OCI-LY1 (cell line): ENCODE measurements at regions not wholly inside any gene's neighbourhood (a gene's known extent, or its start where the extent isn't known, plus 50 kb on each side); places are given as distances from the start of the nearest gene placed in this dataset.

Experiments
- H2AFZ ChIP-seq: fragments of 200-600 bp; sonication (generic), shearing (Covaris generic); 2 replicates; pipeline ENCODE4 v1.6.0; 2014; ENCODE audit warnings: antibody characterized with exemption, mild to moderate bottlenecking, low read length
- H3F3A ChIP-seq: fragments of 200-600 bp; sonication (generic), shearing (Covaris generic); 2 replicates; pipeline ENCODE4 v1.6.0; 2014; ENCODE audit warnings: mild to moderate bottlenecking, antibody characterized with exemption, low read length, moderate library complexity; ENCODE audit not compliant: insufficient read depth
- H3K27ac ChIP-seq: fragments of 200-600 bp; sonication (generic); 2 replicates; pipeline ENCODE4 v1.5.1; 2014; ENCODE audit warnings: low read length, mixed run types, mild to moderate bottlenecking, low read depth; ENCODE audit not compliant: poor library complexity, severe bottlenecking
- H3K27me3 ChIP-seq: fragments of 200-600 bp; sonication (generic); 2 replicates; pipeline ENCODE4 v1.6.0; 2014; ENCODE audit warnings: antibody characterized with exemption, mild to moderate bottlenecking, low read length, moderate library complexity; ENCODE audit not compliant: insufficient read depth
- H3K36me3 ChIP-seq: fragments of 200-600 bp; sonication (generic); 2 replicates; pipeline ENCODE4 v1.6.1; 2014; ENCODE audit warnings: mild to moderate bottlenecking, antibody characterized with exemption, low read length, moderate library complexity, mixed read lengths; ENCODE audit not compliant: insufficient read depth
- H3K4me1 ChIP-seq: fragments of 200-600 bp; sonication (generic); 2 replicates; pipeline ENCODE4 v1.5.1; 2014; ENCODE audit warnings: mild to moderate bottlenecking, low read length, moderate library complexity; ENCODE audit not compliant: insufficient read depth, severe bottlenecking
- H3K4me2 ChIP-seq: fragments of 200-600 bp; sonication (generic), shearing (Covaris generic); 2 replicates; pipeline ENCODE4 v1.6.1; 2014; ENCODE audit warnings: low read length
- H3K4me3 ChIP-seq: fragments of 200-600 bp; sonication (generic); 2 replicates; pipeline ENCODE4 v1.5.1; 2014; ENCODE audit warnings: low read length, low read depth, mild to moderate bottlenecking, mixed read lengths; ENCODE audit not compliant: poor library complexity, severe bottlenecking
- H3K79me2 ChIP-seq: fragments of 200-600 bp; shearing (Covaris generic); 2 replicates; pipeline ENCODE4 v1.6.1; 2016; ENCODE audit warnings: mixed run types, low read length, mixed read lengths; ENCODE audit not compliant: insufficient read depth
- H3K9ac ChIP-seq: fragments of 200-600 bp; sonication (generic), shearing (Covaris generic); 2 replicates; pipeline ENCODE4 v1.6.1; 2014; ENCODE audit warnings: mild to moderate bottlenecking, low read length, mixed read lengths
- H3K9me2 ChIP-seq: fragments of 200-600 bp; sonication (generic), shearing (Covaris generic); 2 replicates; pipeline ENCODE4 v1.6.1; 2014; ENCODE audit warnings: low read depth, mild to moderate bottlenecking, low read length, mixed read lengths
- H3K9me3 ChIP-seq: fragments of 200-600 bp; shearing (Covaris generic); 2 replicates; pipeline ENCODE4 v1.6.1; 2014; ENCODE audit warnings: low read length, mixed read lengths
- H4K20me1 ChIP-seq: fragments of 200-600 bp; sonication (generic), shearing (Covaris generic); 2 replicates; pipeline ENCODE4 v1.6.0; 2016; ENCODE audit warnings: mild to moderate bottlenecking, low read length; ENCODE audit not compliant: insufficient read depth
- CTCF ChIP-seq: fragments of 200-600 bp; sonication (generic), shearing (Covaris generic); IDR thresholded peaks from 2 replicates; pipeline ENCODE4 v1.5.1; 2017; ENCODE audit warnings: mild to moderate bottlenecking, antibody characterized with exemption, low read length, moderate library complexity, mixed read lengths
- EZH2 ChIP-seq: fragments of 200-600 bp; sonication (generic), shearing (Covaris generic); IDR thresholded peaks from 2 replicates; pipeline ENCODE4 v1.8.0; 2017; ENCODE audit warnings: borderline replicate concordance, mixed run types, mild to moderate bottlenecking, antibody characterized with exemption, low read length, moderate library complexity, mixed read lengths

GRCh38 chr6:150510576-150510975 is 89.1 kb upstream of the PLEKHG1 start:
- H3K27ac ChIP-seq = no peak overlapping the region
- TF ChIP-seq EZH2 (no peak), CTCF (no peak)
- H3K4me3 ChIP-seq = no peak overlapping the region
- peaks cover 5% of the 10 kb centered on the region for H3K4me1 ChIP-seq
- no peaks in the 10 kb centered on the region for H3K79me2 ChIP-seq
- no peaks in the 10 kb centered on the region for H3F3A ChIP-seq
- H4K20me1 ChIP-seq = no peaks in the 10 kb centered on the region
- H3K9me2 ChIP-seq = no peaks in the 10 kb centered on the region
- H3K9me3 ChIP-seq = no peaks in the 10 kb centered on the region
- H3K36me3 ChIP-seq = no peaks in the 10 kb centered on the region
- H2AFZ ChIP-seq = no peak overlapping the region
- no peak overlapping the region for H3K9ac ChIP-seq
- no peaks in the 10 kb centered on the region for H3K27me3 ChIP-seq
- no peak overlapping the region for H3K4me2 ChIP-seq

GRCh38 chr6:150511313-150511712 is 88.4 kb upstream of the PLEKHG1 start:
- Histone ChIP-seq H3F3A (no peaks in the 10 kb centered on the region), H4K20me1 (no peaks in the 10 kb centered on the region), H3K9me3 (no peaks in the 10 kb centered on the region), H3K4me1 (peaks cover 12% of the 10 kb centered on the region), H3K9ac (no peak overlapping the region), H3K27ac (no peak overlapping the region), H3K27me3 (no peaks in the 10 kb centered on the region), H2AFZ (no peak overlapping the region), H3K4me3 (no peak overlapping the region), H3K79me2 (no peaks in the 10 kb centered on the region), H3K4me2 (no peak overlapping the region), H3K36me3 (no peaks in the 10 kb centered on the region), H3K9me2 (no peaks in the 10 kb centered on the region)
- TF ChIP-seq CTCF (no peak), EZH2 (no peak)

GRCh38 chr6:150514806-150515380 is 84.8 kb upstream of the PLEKHG1 start:
- no peaks in the 10 kb centered on the region for H3F3A ChIP-seq
- H3K9ac ChIP-seq = no peak overlapping the region
- H2AFZ ChIP-seq = no peak overlapping the region
- no peaks in the 10 kb centered on the region for H3K9me2 ChIP-seq
- no peak overlapping the region for H3K4me3 ChIP-seq
- no peak overlapping the region for H3K4me2 ChIP-seq
- H3K36me3 ChIP-seq = no peaks in the 10 kb centered on the region
- H4K20me1 ChIP-seq = no peaks in the 10 kb centered on the region
- H3K9me3 ChIP-seq = no peaks in the 10 kb centered on the region
- H3K27ac ChIP-seq = no peak overlapping the region
- TF ChIP-seq CTCF (no peak), EZH2 (no peak)
- no peaks in the 10 kb centered on the region for H3K79me2 ChIP-seq
- peaks cover 12% of the 10 kb centered on the region for H3K4me1 ChIP-seq
- no peaks in the 10 kb centered on the region for H3K27me3 ChIP-seq
